Lung (tissue), 11 donors: ENCODE measurements at regions not wholly inside any gene's neighbourhood (a gene's known extent, or its start where the extent isn't known, plus 50 kb on each side); places are given as distances from the start of the nearest gene placed in this dataset.

Experiments used
- ATAC-seq: fragments of 200-7000 bp; cut with Tn5 transposase; one replicate; pipeline ENCODE4 v1.9.1; 2020; ENCODE audit warnings: moderate number of reproducible peaks; ENCODE audit not compliant: insufficient read depth, low FRiP score
- DNase-seq, 3 donors: peaks; one replicate each; pipeline ENCODE4 v3.0.0-alpha.2; 2013 to 2017
- H3K27ac ChIP-seq, 2 donors: one replicate each; pipeline ENCODE4 v1.5.1; 2013; ENCODE audit warnings: mild to moderate bottlenecking in 2 of 2, moderate library complexity in 2 of 2, control low read depth in 1 of 2, inconsistent platforms in 1 of 2, low read depth in 1 of 2, low read length in 1 of 2
- H3K27me3 ChIP-seq, 3 donors: one replicate each; pipeline ENCODE4 v1.5.1; 2013; ENCODE audit warnings: low read length in 2 of 3; ENCODE audit not compliant: control insufficient read depth in 3 of 3, insufficient read depth in 3 of 3
- H3K36me3 ChIP-seq, 4 donors: one replicate each; pipeline ENCODE4 v1.5.1; 2013; ENCODE audit warnings: low read length in 4 of 4, mild to moderate bottlenecking in 1 of 4, moderate library complexity in 1 of 4; ENCODE audit not compliant: control insufficient read depth in 4 of 4, insufficient read depth in 4 of 4
- H3K4me1 ChIP-seq, 5 donors: one replicate each; pipeline ENCODE4 v1.5.1; 2013; ENCODE audit warnings: low read length in 5 of 5, mild to moderate bottlenecking in 2 of 5, moderate library complexity in 1 of 5; ENCODE audit not compliant: control insufficient read depth in 5 of 5, insufficient read depth in 5 of 5
- H3K4me3 ChIP-seq: one replicate; pipeline ENCODE4 v1.5.1; 2013; ENCODE audit warnings: mild to moderate bottlenecking, control low read depth, moderate library complexity
- H3K9ac ChIP-seq, 2 donors: one replicate each; pipeline ENCODE4 v1.5.1; 2013; ENCODE audit warnings: low read length in 2 of 2, control low read depth in 1 of 2; ENCODE audit not compliant: insufficient read depth in 1 of 2
- H3K9me3 ChIP-seq, 4 donors: one replicate each; pipeline ENCODE4 v1.5.1; 2013; ENCODE audit warnings: low read length in 3 of 4, mild to moderate bottlenecking in 1 of 4, moderate library complexity in 1 of 4; ENCODE audit not compliant: control insufficient read depth in 4 of 4, insufficient read depth in 3 of 4
- WGBS, 2 donors: extraction: QIAGEN DNeasy Blood & Tissue Kit; methylation state at CpG; one replicate each; pipeline ENCODE4 v1.1.7; 2013; 5-methylcytosine and 5-hydroxymethylcytosine counted together
- TF ChIP-seq, protein P1 (sequence below): IDR thresholded peaks from 2 replicates; pipeline ENCODE4 v1.5.1; 2012; ENCODE audit warnings: mild to moderate bottlenecking; ENCODE audit errors: control extremely low read depth, extremely low read depth
- donor health status: control.
- donor health status: control.
- donor health status: Bipolar disorder and iron deficiency.
- donor health status: healthy.
- donor health status: DM: yes; HTN: yes; CAD: no.

DNA sequence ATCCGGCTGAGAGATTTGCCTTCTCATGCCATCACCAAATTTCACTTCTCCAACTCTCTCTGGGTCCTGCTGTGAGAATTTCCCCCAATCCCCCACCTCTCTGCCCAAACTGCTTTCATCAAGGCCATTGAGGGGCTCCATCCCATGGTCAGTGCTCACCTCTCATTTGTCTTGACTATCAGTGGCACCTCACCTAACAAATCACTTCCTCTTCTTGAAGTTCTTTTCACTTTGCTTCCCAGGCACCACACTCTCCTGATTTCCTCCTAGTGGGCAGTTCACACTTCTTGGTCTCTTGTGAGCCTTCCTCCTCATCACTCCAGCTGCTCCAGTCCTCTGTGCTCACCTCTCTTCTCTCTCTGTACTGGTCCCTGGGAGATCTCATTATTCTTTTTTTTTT, 169.6 kb downstream of the OPA1 start:
- 93 to 95% methylated on average over 1 of the region's 1 CpG for WGBS, 2 donors
- no peak for ATAC-seq
- Histone ChIP-seq H3K27me3 (no peaks in the 10 kb centered on the region), H3K9ac (no peak overlapping the region), H3K4me3 (no peak overlapping the region), H3K27ac (no peak overlapping the region), H3K36me3 (no peaks in the 10 kb centered on the region), H3K9me3 (peaks cover 0 to 4% (median 0%) of the 10 kb centered on the region in 4 donors), H3K4me1 (no peaks in the 10 kb centered on the region)
- TF ChIP-seq, protein P1, sequence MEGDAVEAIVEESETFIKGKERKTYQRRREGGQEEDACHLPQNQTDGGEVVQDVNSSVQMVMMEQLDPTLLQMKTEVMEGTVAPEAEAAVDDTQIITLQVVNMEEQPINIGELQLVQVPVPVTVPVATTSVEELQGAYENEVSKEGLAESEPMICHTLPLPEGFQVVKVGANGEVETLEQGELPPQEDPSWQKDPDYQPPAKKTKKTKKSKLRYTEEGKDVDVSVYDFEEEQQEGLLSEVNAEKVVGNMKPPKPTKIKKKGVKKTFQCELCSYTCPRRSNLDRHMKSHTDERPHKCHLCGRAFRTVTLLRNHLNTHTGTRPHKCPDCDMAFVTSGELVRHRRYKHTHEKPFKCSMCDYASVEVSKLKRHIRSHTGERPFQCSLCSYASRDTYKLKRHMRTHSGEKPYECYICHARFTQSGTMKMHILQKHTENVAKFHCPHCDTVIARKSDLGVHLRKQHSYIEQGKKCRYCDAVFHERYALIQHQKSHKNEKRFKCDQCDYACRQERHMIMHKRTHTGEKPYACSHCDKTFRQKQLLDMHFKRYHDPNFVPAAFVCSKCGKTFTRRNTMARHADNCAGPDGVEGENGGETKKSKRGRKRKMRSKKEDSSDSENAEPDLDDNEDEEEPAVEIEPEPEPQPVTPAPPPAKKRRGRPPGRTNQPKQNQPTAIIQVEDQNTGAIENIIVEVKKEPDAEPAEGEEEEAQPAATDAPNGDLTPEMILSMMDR: no peak
- no peak for DNase-seq

DNA sequence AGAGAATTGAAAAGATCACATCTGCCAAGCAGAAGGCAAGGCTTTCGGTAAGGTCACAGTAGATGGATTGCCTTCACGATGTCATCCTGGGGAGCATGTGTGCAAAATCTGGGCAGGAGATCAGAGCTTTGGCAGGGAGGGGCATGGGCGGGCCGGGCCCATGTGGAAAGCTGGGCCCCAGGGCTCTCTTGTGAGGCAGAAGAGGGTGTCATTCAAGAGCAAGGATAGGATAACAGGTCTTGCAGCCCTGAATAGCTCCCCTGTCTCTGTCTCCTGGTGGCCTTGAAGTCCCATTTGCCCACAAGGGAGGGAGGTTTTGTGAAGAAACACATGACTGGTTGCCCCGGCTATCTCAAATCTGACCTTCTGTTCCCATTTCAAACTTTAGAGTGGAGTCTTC, 172.0 kb downstream of the OPA1 start:
- ATAC-seq (no peak), DNase-seq (no peak)
- no peak overlapping the region for H3K4me3 ChIP-seq
- H3K27me3 ChIP-seq: no peaks in the 10 kb centered on the region
- H3K9me3 ChIP-seq: peaks cover 0 to 4% (median 0%) of the 10 kb centered on the region in 4 donors
- TF ChIP-seq, protein P1: no peak
- H3K27ac ChIP-seq: no peak overlapping the region
- 87 to 91% methylated on average over 5 of the region's 5 CpGs for WGBS, 2 donors
- peaks cover 0 to 4% (median 0%) of the 10 kb centered on the region in 5 donors for H3K4me1 ChIP-seq
- H3K36me3 ChIP-seq: no peaks in the 10 kb centered on the region
- H3K9ac ChIP-seq: no peak overlapping the region

DNA sequence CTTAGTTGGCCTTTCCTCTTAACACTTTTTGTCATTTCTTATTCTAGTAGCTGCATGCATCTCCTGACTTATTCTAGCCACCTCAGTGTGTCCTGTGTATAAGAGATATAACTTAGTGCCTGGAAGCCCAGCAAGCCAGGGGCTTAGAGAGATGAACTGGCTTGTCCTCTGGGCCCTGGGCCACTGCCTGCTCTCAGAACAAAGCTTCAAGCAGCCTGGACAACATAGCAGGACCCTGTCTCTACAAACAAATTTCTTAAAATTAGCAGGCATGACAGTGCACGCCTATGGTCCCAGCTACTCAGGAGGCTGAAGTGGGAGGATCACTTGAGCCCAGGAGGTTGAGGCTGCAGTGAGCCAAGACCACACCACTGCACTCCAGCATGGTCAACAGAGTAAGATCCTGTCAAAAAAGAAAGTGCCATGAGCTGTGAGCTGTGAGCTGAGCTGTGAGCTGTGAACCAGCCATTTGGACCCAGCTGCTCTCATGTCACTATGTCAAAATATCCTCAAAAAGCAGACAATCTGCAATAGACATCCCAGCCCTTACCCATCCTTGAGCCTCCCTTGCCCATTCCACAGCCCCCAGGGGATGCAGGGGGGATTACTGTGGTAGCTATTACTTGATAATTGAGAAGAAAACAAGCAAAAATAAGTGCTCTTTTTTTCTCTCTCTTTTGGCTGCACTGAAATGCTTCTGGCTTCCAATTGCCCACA, 174.5 kb downstream of the OPA1 start:
- 89 to 100% methylated on average over 1 of the region's 1 CpG for WGBS, 2 donors
- no peak overlapping the region for H3K4me3 ChIP-seq
- no peak for ATAC-seq

More for the DNA sequence above, 174.5 kb downstream of the OPA1 start:
- Histone ChIP-seq H3K4me1 (peaks cover 0 to 4% (median 0%) of the 10 kb centered on the region in 5 donors), H3K36me3 (no peaks in the 10 kb centered on the region), H3K27ac (no peak overlapping the region), H3K9ac (no peak overlapping the region), H3K9me3 (peaks cover 0 to 4% (median 0%) of the 10 kb centered on the region in 4 donors), H3K27me3 (no peaks in the 10 kb centered on the region)
- peak in 1 of 3 donors; percentile 46 for DNase-seq
- TF ChIP-seq, protein P1: no peak
